Erythroblast (primary cell): ENCODE measurements at regions not wholly inside any gene's neighbourhood (a gene's known extent, or its start where the extent isn't known, plus 50 kb on each side); places are given as distances from the start of the nearest gene placed in this dataset.

Source experiments
- GATA1 ChIP-seq: IDR thresholded peaks from 2 replicates; pipeline ENCODE4 v1.6.1; 2011; ENCODE audit warnings: low read depth, mild to moderate bottlenecking, control low read depth, low read length, moderate library complexity
- POLR2A ChIP-seq: IDR thresholded peaks from 2 replicates; pipeline ENCODE4 v1.6.1; 2011; ENCODE audit warnings: mild to moderate bottlenecking, low read length

DNA sequence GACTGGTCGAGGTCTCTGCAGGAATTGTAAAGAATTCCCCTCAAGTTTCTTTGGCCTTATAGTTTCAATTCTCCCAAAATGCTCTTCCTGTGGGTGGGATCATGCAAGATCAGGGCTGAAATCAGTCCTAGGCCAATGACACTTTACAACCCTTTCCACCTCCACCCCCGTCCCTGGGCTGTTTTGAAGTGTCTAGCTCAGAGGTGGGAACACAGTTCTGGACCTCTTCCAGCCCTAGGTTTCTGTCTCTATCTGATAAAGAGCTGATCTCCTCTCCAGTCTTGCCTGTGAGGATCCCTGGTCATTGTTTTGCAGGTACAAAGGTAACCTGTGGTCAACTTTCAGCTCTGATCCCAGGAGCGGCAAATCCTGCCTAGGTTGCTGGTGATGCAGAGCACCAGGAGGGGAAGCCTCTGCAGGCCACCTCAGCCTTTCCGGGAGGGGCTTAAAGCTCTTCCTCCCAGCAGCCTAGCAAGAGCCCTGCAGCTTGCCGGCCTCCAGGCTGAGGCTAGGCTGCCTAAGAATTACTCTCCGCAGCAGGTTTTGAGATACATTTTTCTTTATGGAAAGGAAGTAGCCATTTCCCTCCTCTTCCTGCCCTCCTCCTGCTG lies 69.8 kb upstream of the WIPF1 start:
- TF ChIP-seq POLR2A (no peak), GATA1 (no peak)
